ENCODE measurements at regions not wholly inside any gene's neighbourhood (a gene's known extent, or its start where the extent isn't known, plus 50 kb on each side); places are given as distances from the start of the nearest gene placed in this dataset.
"Not testable (repeated sequence)": the region's sequence is repeated elsewhere in the genome, so short reads cannot be mapped to it uniquely, and the experiment has no call there.

- no peak for DNase-seq
Measured at GRCh38 chr10:111634191-111634590, 549.4 kb downstream of the GPAM start.

GRCh38 chr10:111646021-111646420 is 537.5 kb downstream of the GPAM start:
- DNase-seq, result no peak

- no peak for DNase-seq
Measured at GRCh38 chr10:111648046-111648445, 535.5 kb downstream of the GPAM start.

GRCh38 chr10:111649080-111649479 is 534.5 kb downstream of the GPAM start:
- DNase-seq, result not testable (repeated sequence)

GRCh38 chr10:111650088-111650487 is 533.5 kb downstream of the GPAM start:
- DNase-seq, result no peak

GRCh38 chr10:111656066-111656465 is 527.5 kb downstream of the GPAM start:
- no peak for DNase-seq

- DNase-seq, result no peak
Measured at GRCh38 chr10:111677759-111678158, 505.8 kb downstream of the GPAM start.

- DNase-seq, result no peak
Measured at GRCh38 chr10:111686796-111687195, 496.8 kb downstream of the GPAM start.

- DNase-seq, result no peak
Measured at GRCh38 chr10:111698711-111699110, 484.9 kb downstream of the GPAM start.

GRCh38 chr10:111703986-111704385 is 479.6 kb downstream of the GPAM start:
- DNase-seq, result no peak

GRCh38 chr10:111705021-111705420 is 478.5 kb downstream of the GPAM start:
- DNase-seq, result no peak

- no peak for DNase-seq
Measured at GRCh38 chr10:111706331-111706730, 477.2 kb downstream of the GPAM start.

GRCh38 chr10:111707076-111707475 is 476.5 kb downstream of the GPAM start:
- no peak for DNase-seq

GRCh38 chr10:111709603-111710002 is 474.0 kb downstream of the GPAM start:
- no peak for DNase-seq

- DNase-seq, result no peak
Measured at GRCh38 chr10:111716032-111716431, 467.5 kb downstream of the GPAM start.

GRCh38 chr10:111724121-111724520 is 459.4 kb downstream of the GPAM start:
- no peak for DNase-seq

- no peak for DNase-seq
Measured at GRCh38 chr10:111725050-111725449, 458.5 kb downstream of the GPAM start.

- no peak for DNase-seq
Measured at GRCh38 chr10:111732166-111732785, 451.3 kb downstream of the GPAM start.

- no peak for DNase-seq
Measured at GRCh38 chr10:111739125-111739873, 444.3 kb downstream of the GPAM start.

- DNase-seq, result no peak
Measured at GRCh38 chr10:111739874-111740139, 443.8 kb downstream of the GPAM start.

GRCh38 chr10:111745982-111746381 is 437.6 kb downstream of the GPAM start:
- DNase-seq, result no peak

GRCh38 chr10:111747751-111748150 is 435.8 kb downstream of the GPAM start:
- DNase-seq, result no peak

- no peak for DNase-seq
Measured at GRCh38 chr10:111748184-111748583, 435.4 kb downstream of the GPAM start.

- DNase-seq, result no peak
Measured at GRCh38 chr10:111750165-111750849, 433.3 kb downstream of the GPAM start.

All from NCI-H69 (cell line).